ENCODE measurements at regions not wholly inside any gene's neighbourhood (a gene's known extent, or its start where the extent isn't known, plus 50 kb on each side); places are given as distances from the start of the nearest gene placed in this dataset.

- TF ChIP-seq MXD3 (CRISPR knock-in tag; IDR thresholded peaks at IDR 0.05) (no peak), MATR3 (CRISPR knock-in tag; IDR thresholded peaks at IDR 0.05) (no peak), KDM6A (CRISPR knock-in tag; IDR thresholded peaks at IDR 0.05; ENCODE audit: low read depth) (no peak), KAT7 (CRISPR knock-in tag; IDR thresholded peaks at IDR 0.05; ENCODE audit: borderline replicate concordance) (no peak), ZSCAN12 (CRISPR knock-in tag; IDR thresholded peaks at IDR 0.05) (no peak), ZSCAN22 (CRISPR knock-in tag; IDR thresholded peaks at IDR 0.05) (no peak)
Observed at GRCh38 chr1:218517459-218517858, 172.3 kb downstream of the TGFB2 start (continued).

- no peak for ATAC-seq
- BruUV-seq (replicated peaks), result no TSS peak
- H3K27ac ChIP-seq (ENCODE audit: extremely low read length, insufficient read depth, low read length), result no peak overlapping the region
- no peak for FAIRE-seq
- H3K9ac ChIP-seq (ENCODE audit: insufficient read depth, low read depth, low read length), result no peak overlapping the region
- H3K27me3 ChIP-seq (ENCODE audit: control insufficient read depth in 1 of 2, insufficient read depth in 2 of 2, low read length in 2 of 2), result no peaks in the 10 kb centered on the region
- no peaks in the 10 kb centered on the region for H3K79me2 ChIP-seq (ENCODE audit: insufficient read depth, low read length)
- H3K36me3 ChIP-seq (replicated peaks in 1 of 2; ENCODE audit: control insufficient read depth in 1 of 2, insufficient read depth in 2 of 2, low read length in 2 of 2), result no peaks in the 10 kb centered on the region
- ChIA-PET POLR2A (no interaction called here), CTCF (ENCODE audit: low intra/inter-chr PET ratio, low total read pairs) (no interaction called here)
- intact Hi-C loops (cut with micrococcal nuclease; ENCODE audit: unreplicated experiment), result no loop called here
- H3K4me3 ChIP-seq (replicated peaks in 1 of 3; ENCODE audit: insufficient read depth in 1 of 3, low read depth in 2 of 3, low read length in 3 of 3), result no peak overlapping the region
- no peaks in the 10 kb centered on the region for H3K9me3 ChIP-seq (ENCODE audit: low read length)
- no peak overlapping the region for H2AFZ ChIP-seq (ENCODE audit: low read length)
- WGBS (ENCODE audit: low lambda C conversion rate), result 69% methylated on average over 2 of the region's 2 CpGs
- in situ Hi-C loops (cut with HindIII; ENCODE audit: extremely low pct_ligation_motif_present, low pct_unique_long_range_greater_than_20kb), result no loop called here
- no peaks in the 10 kb centered on the region for H4K20me1 ChIP-seq (ENCODE audit: insufficient read depth, low read length)
- H3K4me2 ChIP-seq (ENCODE audit: low read depth, low read length), result no peak overlapping the region
- no peaks in the 10 kb centered on the region for H3K4me1 ChIP-seq (ENCODE audit: insufficient read depth, low read length)
- no peak for DNase-seq (ENCODE audit: low spot score)
- TF ChIP-seq, protein P1, sequence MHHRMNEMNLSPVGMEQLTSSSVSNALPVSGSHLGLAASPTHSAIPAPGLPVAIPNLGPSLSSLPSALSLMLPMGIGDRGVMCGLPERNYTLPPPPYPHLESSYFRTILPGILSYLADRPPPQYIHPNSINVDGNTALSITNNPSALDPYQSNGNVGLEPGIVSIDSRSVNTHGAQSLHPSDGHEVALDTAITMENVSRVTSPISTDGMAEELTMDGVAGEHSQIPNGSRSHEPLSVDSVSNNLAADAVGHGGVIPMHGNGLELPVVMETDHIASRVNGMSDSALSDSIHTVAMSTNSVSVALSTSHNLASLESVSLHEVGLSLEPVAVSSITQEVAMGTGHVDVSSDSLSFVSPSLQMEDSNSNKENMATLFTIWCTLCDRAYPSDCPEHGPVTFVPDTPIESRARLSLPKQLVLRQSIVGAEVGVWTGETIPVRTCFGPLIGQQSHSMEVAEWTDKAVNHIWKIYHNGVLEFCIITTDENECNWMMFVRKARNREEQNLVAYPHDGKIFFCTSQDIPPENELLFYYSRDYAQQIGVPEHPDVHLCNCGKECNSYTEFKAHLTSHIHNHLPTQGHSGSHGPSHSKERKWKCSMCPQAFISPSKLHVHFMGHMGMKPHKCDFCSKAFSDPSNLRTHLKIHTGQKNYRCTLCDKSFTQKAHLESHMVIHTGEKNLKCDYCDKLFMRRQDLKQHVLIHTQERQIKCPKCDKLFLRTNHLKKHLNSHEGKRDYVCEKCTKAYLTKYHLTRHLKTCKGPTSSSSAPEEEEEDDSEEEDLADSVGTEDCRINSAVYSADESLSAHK (CRISPR knock-in tag; IDR thresholded peaks at IDR 0.05; ENCODE audit: borderline replicate concordance), result no peak
- TF ChIP-seq ZNF547 (CRISPR knock-in tag; IDR thresholded peaks at IDR 0.05) (no peak), CREB3 (CRISPR knock-in tag; IDR thresholded peaks at IDR 0.05) (no peak), ZNF616 (CRISPR knock-in tag; IDR thresholded peaks at IDR 0.05; ENCODE audit: low read depth) (no peak), ZNF451 (CRISPR knock-in tag; IDR thresholded peaks at IDR 0.05) (no peak), NFATC3 (CRISPR knock-in tag; IDR thresholded peaks at IDR 0.05) (no peak), REXO4 (CRISPR knock-in tag; IDR thresholded peaks at IDR 0.05; ENCODE audit: borderline replicate concordance) (no peak), SIX1 (CRISPR knock-in tag; IDR thresholded peaks at IDR 0.05; ENCODE audit: borderline replicate concordance) (no peak), CBX2 (IDR thresholded peaks at IDR 0.05; ENCODE audit: low read depth, low read length) (no peak), CBX2 (CRISPR knock-in tag; IDR thresholded peaks at IDR 0.05; ENCODE audit: low read depth) (no peak), ZSCAN5A (CRISPR knock-in tag; IDR thresholded peaks at IDR 0.05; ENCODE audit: borderline replicate concordance) (no peak), TEF (CRISPR knock-in tag; IDR thresholded peaks at IDR 0.05) (no peak), ARNT (IDR thresholded peaks at IDR 0.05) (no peak)
- TF ChIP-seq, protein P2, sequence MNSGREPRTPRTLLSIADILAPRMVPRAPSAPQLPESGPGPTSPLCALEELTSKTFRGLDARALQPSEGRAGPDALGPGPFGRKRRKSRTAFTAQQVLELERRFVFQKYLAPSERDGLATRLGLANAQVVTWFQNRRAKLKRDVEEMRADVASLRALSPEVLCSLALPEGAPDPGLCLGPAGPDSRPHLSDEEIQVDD (CRISPR knock-in tag; IDR thresholded peaks at IDR 0.05; ENCODE audit: borderline replicate concordance), result no peak
Observed at GRCh38 chr1:218518216-218518740, 173.1 kb downstream of the TGFB2 start.

All from HepG2 (cell line).